Type B pancreatic cell (in vitro differentiated cells): ENCODE measurements at regions not wholly inside any gene's neighbourhood (a gene's known extent, or its start where the extent isn't known, plus 50 kb on each side); places are given as distances from the start of the nearest gene placed in this dataset.

Experiments
- DNase-seq: peaks from one replicate; pipeline ENCODE4 v3.0.0; 2021; ENCODE audit warnings: mixed read lengths; ENCODE audit not compliant: unreplicated experiment; ENCODE audit errors: extremely low spot score
- H3K27ac Mint-ChIP-seq: 2 replicates; pipeline ENCODE4 v1.8.0; 2021; ENCODE audit warnings: mild to moderate bottlenecking, mixed read lengths
- H3K27me3 Mint-ChIP-seq: 2 replicates; pipeline ENCODE4 v1.8.0; 2021; ENCODE audit warnings: mixed read lengths
- H3K36me3 Mint-ChIP-seq: 2 replicates; pipeline ENCODE4 v1.8.0; 2021; ENCODE audit warnings: mixed read lengths
- H3K4me1 Mint-ChIP-seq: one replicate; pipeline ENCODE4 v1.8.0; 2021; ENCODE audit warnings: mixed read lengths; ENCODE audit not compliant: unreplicated experiment
- H3K4me3 Mint-ChIP-seq: 2 replicates; pipeline ENCODE4 v1.8.0; 2021; ENCODE audit warnings: mild to moderate bottlenecking, mixed read lengths
- H3K9me3 Mint-ChIP-seq: 2 replicates; pipeline ENCODE4 v1.8.0; 2021; ENCODE audit warnings: mixed read lengths
- TF ChIP-seq, protein P1 (sequence below): fragments of 200-600 bp; sonication (generic); conservative IDR thresholded peaks from 2 replicates; pipeline ENCODE4 v1.5.0; 2021; ENCODE audit warnings: antibody characterized with exemption, mild to moderate bottlenecking

GRCh38 chrX:124229374-124229773 is 103.1 kb upstream of the TEX13D start:
- TF ChIP-seq, protein P1, sequence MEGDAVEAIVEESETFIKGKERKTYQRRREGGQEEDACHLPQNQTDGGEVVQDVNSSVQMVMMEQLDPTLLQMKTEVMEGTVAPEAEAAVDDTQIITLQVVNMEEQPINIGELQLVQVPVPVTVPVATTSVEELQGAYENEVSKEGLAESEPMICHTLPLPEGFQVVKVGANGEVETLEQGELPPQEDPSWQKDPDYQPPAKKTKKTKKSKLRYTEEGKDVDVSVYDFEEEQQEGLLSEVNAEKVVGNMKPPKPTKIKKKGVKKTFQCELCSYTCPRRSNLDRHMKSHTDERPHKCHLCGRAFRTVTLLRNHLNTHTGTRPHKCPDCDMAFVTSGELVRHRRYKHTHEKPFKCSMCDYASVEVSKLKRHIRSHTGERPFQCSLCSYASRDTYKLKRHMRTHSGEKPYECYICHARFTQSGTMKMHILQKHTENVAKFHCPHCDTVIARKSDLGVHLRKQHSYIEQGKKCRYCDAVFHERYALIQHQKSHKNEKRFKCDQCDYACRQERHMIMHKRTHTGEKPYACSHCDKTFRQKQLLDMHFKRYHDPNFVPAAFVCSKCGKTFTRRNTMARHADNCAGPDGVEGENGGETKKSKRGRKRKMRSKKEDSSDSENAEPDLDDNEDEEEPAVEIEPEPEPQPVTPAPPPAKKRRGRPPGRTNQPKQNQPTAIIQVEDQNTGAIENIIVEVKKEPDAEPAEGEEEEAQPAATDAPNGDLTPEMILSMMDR, result no peak
- H3K4me3 Mint-ChIP-seq, result no peak overlapping the region
- no peaks in the 10 kb centered on the region for H3K9me3 Mint-ChIP-seq
- H3K27ac Mint-ChIP-seq, result no peak overlapping the region
- no peak for DNase-seq
- no peaks in the 10 kb centered on the region for H3K36me3 Mint-ChIP-seq
- H3K27me3 Mint-ChIP-seq, result peaks cover 11% of the 10 kb centered on the region
- H3K4me1 Mint-ChIP-seq, result peaks cover 4% of the 10 kb centered on the region

- H3K27ac Mint-ChIP-seq, result no peak overlapping the region
- H3K9me3 Mint-ChIP-seq, result no peaks in the 10 kb centered on the region
- H3K36me3 Mint-ChIP-seq, result no peaks in the 10 kb centered on the region
- H3K27me3 Mint-ChIP-seq, result peaks cover 11% of the 10 kb centered on the region
- H3K4me1 Mint-ChIP-seq, result peaks cover 4% of the 10 kb centered on the region
- H3K4me3 Mint-ChIP-seq, result no peak overlapping the region
- TF ChIP-seq, protein P1, result no peak
- no peak for DNase-seq
Measured at GRCh38 chrX:124230655-124231450, 101.6 kb upstream of the TEX13D start.

- Mint-ChIP-seq H3K4me1 (peaks cover 4% of the 10 kb centered on the region), H3K9me3 (no peaks in the 10 kb centered on the region), H3K36me3 (no peaks in the 10 kb centered on the region), H3K27me3 (peaks cover 11% of the 10 kb centered on the region), H3K27ac (no peak overlapping the region), H3K4me3 (no peak overlapping the region)
- TF ChIP-seq, protein P1, result no peak
- no peak for DNase-seq
Measured at GRCh38 chrX:124231451-124231759, 101.1 kb upstream of the TEX13D start.

GRCh38 chrX:124232523-124233201 is 99.8 kb upstream of the TEX13D start:
- Mint-ChIP-seq H3K4me1 (peaks cover 4% of the 10 kb centered on the region), H3K36me3 (no peaks in the 10 kb centered on the region), H3K4me3 (no peak overlapping the region), H3K9me3 (no peaks in the 10 kb centered on the region), H3K27me3 (peaks cover 14% of the 10 kb centered on the region), H3K27ac (no peak overlapping the region)
- no peak for DNase-seq
- TF ChIP-seq, protein P1, result no peak

GRCh38 chrX:124234348-124234747 is 98.1 kb upstream of the TEX13D start:
- H3K27me3 Mint-ChIP-seq, result peaks cover 18% of the 10 kb centered on the region
- H3K4me3 Mint-ChIP-seq, result no peak overlapping the region
- DNase-seq, result no peak
- H3K4me1 Mint-ChIP-seq, result peaks cover 4% of the 10 kb centered on the region
- TF ChIP-seq, protein P1, result no peak
- H3K36me3 Mint-ChIP-seq, result no peaks in the 10 kb centered on the region
- no peaks in the 10 kb centered on the region for H3K9me3 Mint-ChIP-seq
- peak overlapping the region; percentile 22 for H3K27ac Mint-ChIP-seq
